H1 (cell line): ENCODE measurements at regions not wholly inside any gene's neighbourhood (a gene's known extent, or its start where the extent isn't known, plus 50 kb on each side); places are given as distances from the start of the nearest gene placed in this dataset.

Experiments
- CTCF ChIA-PET: fragments of 300-600 bp; sonication (Branson Sonifier 250); formaldehyde crosslinking; loops from one replicate; lab custom pipeline; 2021; ENCODE audit not compliant: partially characterized antibody; lab: Charles Lee
- POLR2A ChIA-PET: fragments of 300-600 bp; sonication (Branson Sonifier 250); formaldehyde crosslinking; loops from one replicate; lab custom pipeline; 2021; ENCODE audit warnings: inconsistent platforms; ENCODE audit not compliant: partially characterized antibody; lab: Charles Lee
- DNase-seq, 2 experiments: peaks; one replicate each; pipeline versions ENCODE4 v3.0.0 to v3.0.0-alpha.2; 2010 to 2022; ENCODE audit warnings: low spot score in 2 of 2, low read depth in 1 of 2, mixed read lengths in 1 of 2
- FAIRE-seq: peaks from 2 replicates; lab custom pipeline; 2011; peaks lifted over from hg19 to GRCh38; lab: Jason Lieb, UNC
- H2AFZ ChIP-seq: 2 replicates; pipeline ENCODE4 v1.8.1; 2012; ENCODE audit warnings: low read length, inconsistent platforms
- H2AK5ac ChIP-seq: 2 replicates; pipeline ENCODE4 v1.6.1; 2013; ENCODE audit warnings: low read depth, low read length
- H2BK120ac ChIP-seq: replicated peaks from 2 replicates; pipeline ENCODE3; 2013; ENCODE audit warnings: low read depth, low read length, inconsistent platforms
- H2BK12ac ChIP-seq: 2 replicates; pipeline ENCODE4 v1.6.1; 2013; ENCODE audit warnings: low read depth, low read length
- H2BK15ac ChIP-seq: 2 replicates; pipeline ENCODE4 v1.6.1; 2013; ENCODE audit warnings: low read length
- H2BK20ac ChIP-seq: 2 replicates; pipeline ENCODE4 v1.6.1; 2013; ENCODE audit warnings: low read length
- H2BK5ac ChIP-seq: 2 replicates; pipeline ENCODE4 v1.6.1; 2013; ENCODE audit warnings: low read depth, low read length
- H3K14ac ChIP-seq: 2 replicates; pipeline ENCODE4 v1.6.1; 2013; ENCODE audit warnings: inconsistent platforms; ENCODE audit not compliant: insufficient read length
- H3K18ac ChIP-seq: 2 replicates; pipeline ENCODE4 v1.6.1; 2013; ENCODE audit warnings: low read length; ENCODE audit errors: extremely low read depth
- H3K23ac ChIP-seq: 2 replicates; pipeline ENCODE4 v1.6.1; 2013; ENCODE audit warnings: inconsistent platforms; ENCODE audit not compliant: insufficient read length
- H3K23me2 ChIP-seq: 2 replicates; pipeline ENCODE4 v1.6.1; 2013; ENCODE audit warnings: low read depth, low read length
- H3K27ac ChIP-seq: 2 replicates; pipeline ENCODE4 v1.6.1; 2011; ENCODE audit warnings: low read depth, low read length, inconsistent platforms
- H3K27me3 ChIP-seq, 4 experiments: replicated peaks in 1 of 4; 1 replicate in 1 of 4; 2 replicates in 3 of 4; pipeline versions ENCODE4 v1.6.1 to v1.8.1; 2011 to 2013; ENCODE audit warnings: low read length in 3 of 4, mild to moderate bottlenecking in 3 of 4, inconsistent platforms in 2 of 4, mixed read lengths in 2 of 4, moderate library complexity in 1 of 4; ENCODE audit not compliant: control insufficient read depth in 3 of 4, insufficient read depth in 3 of 4; ENCODE audit errors: extremely low read depth in 1 of 4
- H3K36me3 ChIP-seq, 4 experiments: 2 replicates each; pipeline versions ENCODE4 v1.6.1 to v1.8.1; 2011 to 2013; ENCODE audit warnings: mild to moderate bottlenecking in 4 of 4, low read length in 3 of 4, moderate library complexity in 2 of 4, control low read depth in 1 of 4, inconsistent platforms in 1 of 4; ENCODE audit not compliant: insufficient read depth in 4 of 4, control insufficient read depth in 2 of 4
- H3K4ac ChIP-seq: replicated peaks from 2 replicates; pipeline ENCODE3; 2013; ENCODE audit warnings: low read length, low read depth, mixed read lengths, inconsistent platforms; ENCODE audit not compliant: insufficient read length
- H3K4me1 ChIP-seq, 4 experiments: replicated peaks in 1 of 4; 1 replicate in 1 of 4; 2 replicates in 3 of 4; pipeline versions ENCODE4 v1.6.1 to v1.8.1; 2011 to 2013; ENCODE audit warnings: low read length in 3 of 4, inconsistent platforms in 2 of 4, mixed read lengths in 1 of 4; ENCODE audit not compliant: insufficient read depth in 4 of 4, control insufficient read depth in 3 of 4
- H3K4me2 ChIP-seq, 2 experiments: 2 replicates each; pipeline versions ENCODE4 v1.6.1 to v1.8.1; 2011 to 2013; ENCODE audit warnings: low read depth in 2 of 2, low read length in 2 of 2, control low read depth in 1 of 2, inconsistent platforms in 1 of 2, mild to moderate bottlenecking in 1 of 2; ENCODE audit not compliant: insufficient read depth in 1 of 2
- H3K4me3 ChIP-seq, 4 experiments: fragments of 200-600, 300-600 bp in 1 of 4; sonication (generic), shearing (Covaris generic), sonication (Bioruptor Twin) in 1 of 4; 2 replicates each; pipeline versions ENCODE4 v1.5.1 to v1.8.1; 2011 to 2016; ENCODE audit warnings: low read length in 4 of 4, low read depth in 3 of 4, control low read depth in 2 of 4, inconsistent platforms in 2 of 4, mild to moderate bottlenecking in 2 of 4, mixed read lengths in 1 of 4, moderate library complexity in 1 of 4; ENCODE audit not compliant: insufficient read depth in 2 of 4; ENCODE audit errors: extremely low read depth in 1 of 4
- H3K56ac ChIP-seq: replicated peaks from 2 replicates; pipeline ENCODE3; 2013; ENCODE audit warnings: low read depth, mild to moderate bottlenecking, mixed read lengths, low read length, inconsistent platforms; ENCODE audit not compliant: insufficient read length
- H3K79me1 ChIP-seq: 2 replicates; pipeline ENCODE4 v1.6.1; 2013; ENCODE audit warnings: low read depth, low read length, control low read depth
- H3K79me2 ChIP-seq, 2 experiments: 2 replicates each; pipeline versions ENCODE4 v1.6.1 to v1.8.1; 2012 to 2013; ENCODE audit warnings: low read length in 2 of 2, mild to moderate bottlenecking in 2 of 2, inconsistent platforms in 1 of 2; ENCODE audit not compliant: insufficient read depth in 2 of 2, control insufficient read depth in 1 of 2
- H3K9ac ChIP-seq, 4 experiments: replicated peaks in 1 of 4; 1 replicate in 1 of 4; 2 replicates in 3 of 4; pipeline versions ENCODE4 v1.6.1 to v1.8.1; 2011 to 2013; ENCODE audit warnings: low read depth in 3 of 4, low read length in 3 of 4, control low read depth in 2 of 4, mild to moderate bottlenecking in 2 of 4, moderate library complexity in 2 of 4, inconsistent platforms in 1 of 4; ENCODE audit errors: extremely low read depth in 1 of 4
- H3K9me3 ChIP-seq, 2 experiments: 2 replicates each; pipeline versions ENCODE4 v1.6.1 to v1.8.1; 2012 to 2013; ENCODE audit warnings: mild to moderate bottlenecking in 2 of 2, moderate library complexity in 2 of 2, control low read depth in 1 of 2, inconsistent platforms in 1 of 2, low read depth in 1 of 2, low read length in 1 of 2, mixed read lengths in 1 of 2; ENCODE audit not compliant: insufficient read depth in 2 of 2
- H4K20me1 ChIP-seq, 2 experiments: replicated peaks in 1 of 2; 2 replicates each; pipeline versions ENCODE3 to v1.8.1; 2011 to 2013; ENCODE audit warnings: inconsistent platforms in 2 of 2, low read length in 2 of 2, mild to moderate bottlenecking in 1 of 2; ENCODE audit not compliant: insufficient read depth in 2 of 2, control insufficient read depth in 1 of 2
- H4K5ac ChIP-seq: 2 replicates; pipeline ENCODE4 v1.6.1; 2013; ENCODE audit warnings: low read length, low read depth, mixed read lengths, inconsistent platforms; ENCODE audit not compliant: insufficient read length
- H4K8ac ChIP-seq: 2 replicates; pipeline ENCODE4 v1.8.0; 2013; ENCODE audit warnings: mild to moderate bottlenecking, moderate library complexity, low read length, inconsistent platforms; ENCODE audit not compliant: insufficient read depth; ENCODE audit errors: extremely low read depth
- H4K91ac ChIP-seq: replicated peaks from 2 replicates; pipeline ENCODE3; 2013; ENCODE audit warnings: low read length, mixed read lengths, inconsistent platforms; ENCODE audit not compliant: insufficient read length
- CBX5 ChIP-seq: fragments of 300-800, 300-1000 bp; sonication (generic); IDR thresholded peaks from 2 replicates; pipeline ENCODE4 v1.7.1; 2016; ENCODE audit warnings: antibody characterized with exemption, low read length, low read depth
- CTCF ChIP-seq, 3 experiments: IDR thresholded peaks; 1 replicate in 2 of 3; 2 replicates in 1 of 3; pipeline versions ENCODE4 v1.5.1 to v1.6.1; 2011; ENCODE audit warnings: low read length in 3 of 3, mild to moderate bottlenecking in 3 of 3, inconsistent platforms in 2 of 3, low read depth in 1 of 3, moderate library complexity in 1 of 3; ENCODE audit not compliant: insufficient read depth in 1 of 3; ENCODE audit errors: control extremely low read depth in 1 of 3
- WGBS, 2 experiments: shearing (Covaris generic) in 1 of 2; methylation state at CpG; one replicate each; pipeline versions ENCODE4 v1.1.6 to v1.1.7; 2013 to 2015; ENCODE audit warnings: low lambda C conversion rate in 2 of 2, mixed read lengths in 2 of 2, inconsistent platforms in 1 of 2, low coverage in 1 of 2, missing lambda C conversion rate in 1 of 2; ENCODE audit not compliant: insufficient replicate concordance in 2 of 2, insufficient coverage in 1 of 2, insufficient read length in 1 of 2; ENCODE audit errors: extremely low coverage in 1 of 2, missing lambda C conversion rate in 1 of 2; 5-methylcytosine and 5-hydroxymethylcytosine counted together

- H3K4ac ChIP-seq: no peak overlapping the region
- TF ChIP-seq CTCF (IDR thresholded peaks at IDR 0.05; ENCODE audit: control extremely low read depth in 1 of 3, insufficient read depth in 1 of 3, low read depth in 1 of 3, low read length in 3 of 3) (peak in 1 of 3 experiments; percentile 5; a peak in 1 of 4 replicates), CBX5 (no peak)
- H2BK15ac ChIP-seq: no peak overlapping the region
- H3K9ac ChIP-seq: no peak overlapping the region
- ChIA-PET CTCF (no interaction called here), POLR2A (no interaction called here)
- no peaks in the 10 kb centered on the region for H3K79me1 ChIP-seq
- H3K56ac ChIP-seq: no peak overlapping the region
- 89% methylated on average over 4 of the region's 4 CpGs; no CpG with 5 or more reads in 1 of the 2 experiments for WGBS, 2 experiments
- H3K14ac ChIP-seq: no peak overlapping the region
- H3K23me2 ChIP-seq: no peaks in the 10 kb centered on the region
- H4K5ac ChIP-seq: no peak overlapping the region
- no peak overlapping the region for H2BK120ac ChIP-seq
- H3K27me3 ChIP-seq: peaks cover 0 to 1% (median 0%) of the 10 kb centered on the region in 4 experiments; a peak in 1 of 7 replicates
- H3K4me1 ChIP-seq: no peaks in the 10 kb centered on the region
- no peak overlapping the region for H4K8ac ChIP-seq
- no peak overlapping the region for H2AFZ ChIP-seq
- H2BK12ac ChIP-seq: no peak overlapping the region
- no peak overlapping the region for H4K91ac ChIP-seq
- H3K23ac ChIP-seq: no peak overlapping the region
- no peaks in the 10 kb centered on the region for H3K79me2 ChIP-seq
- DNase-seq (no peak), FAIRE-seq (no peak)
- no peak overlapping the region for H3K18ac ChIP-seq
- H4K20me1 ChIP-seq: no peaks in the 10 kb centered on the region
- peaks cover 0 to 5% of the 10 kb centered on the region in 2 experiments; a peak in 1 of 4 replicates for H3K9me3 ChIP-seq
- no peak overlapping the region for H2BK20ac ChIP-seq
- no peak overlapping the region for H3K4me3 ChIP-seq
- no peak overlapping the region for H2BK5ac ChIP-seq
- no peak overlapping the region for H3K4me2 ChIP-seq
- H3K36me3 ChIP-seq: no peaks in the 10 kb centered on the region
- H3K27ac ChIP-seq: no peak overlapping the region
- no peak overlapping the region for H2AK5ac ChIP-seq
These were observed 686.7 kb downstream of the METTL4 start for GRCh38 chr18:1884623-1885022.
